Muscle layer of duodenum (tissue), 2 donors: ENCODE measurements at regions not wholly inside any gene's neighbourhood (a gene's known extent, or its start where the extent isn't known, plus 50 kb on each side); places are given as distances from the start of the nearest gene placed in this dataset.
"Not testable (repeated sequence)": the region's sequence is repeated elsewhere in the genome, so short reads cannot be mapped to it uniquely, and the experiment has no call there.

ENCODE experiments used
- H3K27ac ChIP-seq: one replicate; pipeline ENCODE4 v1.7.0; 2013; ENCODE audit warnings: mild to moderate bottlenecking, low read length
- H3K27me3 ChIP-seq: one replicate; pipeline ENCODE4 v1.7.0; 2013; ENCODE audit warnings: low read depth, mild to moderate bottlenecking, control low read depth, low read length
- H3K36me3 ChIP-seq, 2 donors: one replicate each; pipeline ENCODE4 v1.7.0; 2013; ENCODE audit warnings: low read length in 2 of 2, control low read depth in 1 of 2, mild to moderate bottlenecking in 1 of 2; ENCODE audit not compliant: insufficient read depth in 2 of 2, control insufficient read depth in 1 of 2
- H3K4me1 ChIP-seq, 2 donors: one replicate each; pipeline ENCODE4 v1.7.0; 2013; ENCODE audit warnings: low read length in 2 of 2, mild to moderate bottlenecking in 2 of 2, control low read depth in 1 of 2, moderate library complexity in 1 of 2; ENCODE audit not compliant: insufficient read depth in 2 of 2, control insufficient read depth in 1 of 2
- H3K4me3 ChIP-seq, 2 donors: one replicate each; pipeline ENCODE4 v1.7.0; 2013; ENCODE audit warnings: low read length in 2 of 2, low read depth in 1 of 2, mild to moderate bottlenecking in 1 of 2
- H3K9me3 ChIP-seq, 2 donors: one replicate each; pipeline ENCODE4 v1.7.0; 2013; ENCODE audit warnings: low read length in 2 of 2, control low read depth in 1 of 2, mild to moderate bottlenecking in 1 of 2; ENCODE audit not compliant: control insufficient read depth in 1 of 2
- donor health status: healthy.

DNA sequence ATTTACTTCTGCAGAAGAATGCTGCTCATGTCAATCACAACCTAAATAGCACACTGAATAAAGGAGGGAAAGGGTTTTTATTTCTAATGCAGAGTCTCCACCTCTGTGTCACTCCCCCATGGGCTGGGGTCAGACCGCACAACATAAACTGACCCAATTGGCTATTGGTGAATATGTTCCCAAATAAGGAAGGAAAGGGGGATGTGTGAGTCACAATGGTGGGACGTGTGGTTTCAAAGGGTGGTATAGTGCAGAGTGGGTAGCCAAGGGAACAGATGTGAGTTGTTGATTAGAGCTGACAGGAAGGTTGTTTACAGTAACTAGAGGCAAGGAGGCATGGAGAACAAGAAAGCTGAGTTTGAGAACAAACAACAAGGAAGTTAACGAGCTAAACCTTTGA is 491.8 kb downstream of the ZPLD1 start:
- H3K27me3 ChIP-seq = no peaks in the 10 kb centered on the region
- peaks cover 0 to 4% of the 10 kb centered on the region in 2 donors for H3K9me3 ChIP-seq
- no peaks in the 10 kb centered on the region for H3K4me1 ChIP-seq
- no peak overlapping the region for H3K27ac ChIP-seq
- H3K36me3 ChIP-seq = no peaks in the 10 kb centered on the region
- peak overlapping the region in 1 of 2 donors; percentile 22 for H3K4me3 ChIP-seq

DNA sequence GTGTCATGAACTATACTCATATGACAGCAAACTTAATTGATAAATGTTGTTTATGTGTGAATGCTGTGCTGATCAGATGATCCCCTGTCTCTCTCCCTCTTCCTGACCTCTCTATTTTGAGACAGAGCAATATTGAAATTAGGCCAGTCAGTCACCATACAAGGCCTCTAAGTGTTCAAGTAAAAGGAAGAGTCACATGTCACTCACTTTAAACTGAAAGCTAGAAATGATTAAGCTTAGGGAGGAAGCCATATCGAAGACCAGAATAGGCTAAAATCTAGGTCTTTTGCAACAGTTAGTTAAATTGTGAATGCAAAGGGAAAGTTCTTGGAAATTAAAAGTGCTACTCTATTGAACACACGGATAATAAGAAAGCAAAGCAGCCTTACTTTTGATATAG is 498.6 kb downstream of the ZPLD1 start:
- Histone ChIP-seq H3K4me1 (no peaks in the 10 kb centered on the region), H3K36me3 (no peaks in the 10 kb centered on the region), H3K27me3 (no peaks in the 10 kb centered on the region), H3K4me3 (no peak overlapping the region), H3K9me3 (no peaks in the 10 kb centered on the region), H3K27ac (no peak overlapping the region)

DNA sequence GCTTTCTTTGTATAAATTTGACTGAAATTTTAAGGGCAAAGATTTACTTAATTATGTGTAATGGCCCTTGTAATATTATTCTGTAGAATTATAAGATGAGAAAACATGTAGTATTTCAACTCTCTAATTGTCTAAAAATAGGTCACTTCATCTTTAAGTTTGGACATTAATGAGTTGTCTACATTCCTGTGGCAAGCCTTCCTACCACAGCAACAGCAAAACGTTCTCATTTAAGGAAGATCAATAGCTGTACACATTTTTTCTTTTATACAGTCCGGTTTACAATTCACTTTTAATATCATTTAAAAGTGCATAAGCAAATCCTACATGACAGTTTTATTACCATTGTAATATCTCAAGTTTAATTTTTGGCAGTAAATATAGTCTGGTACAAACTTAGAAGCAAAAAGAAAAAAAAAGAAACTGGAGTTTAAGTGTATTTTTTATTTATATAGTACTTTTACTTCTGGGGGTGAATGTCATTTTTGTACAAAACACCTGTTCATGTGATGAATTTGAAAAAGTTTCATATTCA is 501.8 kb downstream of the ZPLD1 start:
- H3K27ac ChIP-seq = no peak overlapping the region
- H3K4me3 ChIP-seq = no peak overlapping the region
- no peaks in the 10 kb centered on the region for H3K4me1 ChIP-seq
- no peaks in the 10 kb centered on the region for H3K27me3 ChIP-seq
- no peaks in the 10 kb centered on the region for H3K36me3 ChIP-seq
- H3K9me3 ChIP-seq = no peaks in the 10 kb centered on the region

DNA sequence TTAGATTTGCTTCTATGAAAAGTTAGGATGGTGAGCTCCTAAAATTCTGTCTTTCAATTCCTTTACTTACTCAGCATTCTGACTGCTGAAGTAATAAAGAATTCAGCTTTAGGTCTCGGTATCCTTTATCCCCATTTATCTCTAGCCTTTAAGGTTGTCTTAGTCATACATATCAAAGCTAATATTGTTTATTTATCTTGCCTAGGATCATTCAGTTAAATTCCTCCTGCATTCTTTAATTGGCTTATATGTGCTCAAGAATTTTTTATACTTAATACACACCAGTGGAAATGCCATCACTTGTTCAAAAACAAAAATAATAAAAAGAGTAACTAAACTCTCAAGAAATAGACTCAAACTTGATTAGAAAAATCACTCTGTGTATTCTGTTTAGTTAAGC is 507.0 kb downstream of the ZPLD1 start:
- no peaks in the 10 kb centered on the region for H3K9me3 ChIP-seq
- H3K27ac ChIP-seq = no peak overlapping the region
- no peaks in the 10 kb centered on the region for H3K36me3 ChIP-seq
- H3K27me3 ChIP-seq = no peaks in the 10 kb centered on the region
- no peaks in the 10 kb centered on the region for H3K4me1 ChIP-seq
- no peak overlapping the region for H3K4me3 ChIP-seq

DNA sequence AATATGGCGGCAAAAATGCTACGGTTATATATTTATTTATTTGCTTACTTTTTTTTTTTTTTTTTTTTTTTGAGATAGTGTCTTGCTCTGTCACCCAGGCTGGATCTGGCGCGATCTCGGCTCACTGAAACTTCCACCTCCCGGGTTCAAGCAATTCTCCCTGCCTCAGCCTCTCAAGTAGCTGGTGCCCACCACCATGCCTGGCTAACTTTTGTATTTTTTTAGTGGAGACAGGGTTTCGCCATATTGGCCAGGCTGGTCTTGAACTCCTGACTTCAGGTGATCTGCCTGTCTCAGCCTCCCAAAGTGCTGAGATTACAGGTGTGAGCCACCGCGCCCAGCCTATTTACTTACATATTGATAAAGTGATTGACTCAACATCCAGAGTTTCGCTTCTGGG is 511.6 kb downstream of the ZPLD1 start:
- H3K4me3 ChIP-seq, H3K4me1 ChIP-seq, H3K27me3 ChIP-seq, H3K36me3 ChIP-seq, H3K9me3 ChIP-seq, H3K27ac ChIP-seq: not testable (repeated sequence)

DNA sequence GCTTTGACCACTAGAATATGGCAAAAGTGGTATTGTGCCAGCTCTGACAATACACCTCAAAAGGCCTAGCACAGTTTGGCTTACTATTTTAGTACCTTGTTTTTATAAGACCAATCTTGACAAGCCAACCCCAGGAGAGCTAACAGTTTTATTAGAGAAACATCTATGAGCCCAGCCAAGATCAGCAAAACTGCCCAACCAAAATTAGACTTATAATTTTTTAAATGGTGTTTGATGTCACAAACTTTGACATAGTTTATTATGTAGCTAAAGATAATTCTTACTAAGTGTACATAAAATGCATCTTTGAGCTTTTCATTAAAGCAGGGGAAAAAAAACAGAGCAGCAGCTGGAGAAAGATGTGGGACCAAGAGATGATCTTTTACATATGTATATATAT is 537.5 kb downstream of the ZPLD1 start:
- Histone ChIP-seq H3K4me1 (no peaks in the 10 kb centered on the region), H3K36me3 (no peaks in the 10 kb centered on the region), H3K27ac (no peak overlapping the region), H3K9me3 (no peaks in the 10 kb centered on the region), H3K27me3 (no peaks in the 10 kb centered on the region), H3K4me3 (no peak overlapping the region)

DNA sequence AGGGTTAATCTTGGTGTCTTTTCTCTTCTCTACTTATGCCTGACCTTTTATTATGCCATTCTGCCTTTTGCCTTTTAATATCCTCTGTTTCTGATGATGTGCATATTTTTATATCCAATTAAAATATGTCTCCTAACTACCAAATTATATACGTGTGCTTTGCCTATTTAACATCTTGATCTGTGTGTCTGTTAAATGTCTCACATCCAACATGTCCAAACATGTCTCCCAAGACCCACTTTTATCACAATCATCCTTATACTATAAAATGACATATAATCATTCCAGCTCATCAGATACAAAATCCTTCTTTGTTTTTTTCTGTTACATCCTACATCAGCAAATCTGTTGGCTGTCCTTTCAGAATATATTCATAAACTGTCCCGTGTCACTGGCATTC is 539.5 kb downstream of the ZPLD1 start:
- Histone ChIP-seq H3K4me1 (peaks cover 0 to 2% of the 10 kb centered on the region in 2 donors), H3K27ac (no peak overlapping the region), H3K9me3 (no peaks in the 10 kb centered on the region), H3K27me3 (no peaks in the 10 kb centered on the region), H3K36me3 (no peaks in the 10 kb centered on the region), H3K4me3 (no peak overlapping the region)

DNA sequence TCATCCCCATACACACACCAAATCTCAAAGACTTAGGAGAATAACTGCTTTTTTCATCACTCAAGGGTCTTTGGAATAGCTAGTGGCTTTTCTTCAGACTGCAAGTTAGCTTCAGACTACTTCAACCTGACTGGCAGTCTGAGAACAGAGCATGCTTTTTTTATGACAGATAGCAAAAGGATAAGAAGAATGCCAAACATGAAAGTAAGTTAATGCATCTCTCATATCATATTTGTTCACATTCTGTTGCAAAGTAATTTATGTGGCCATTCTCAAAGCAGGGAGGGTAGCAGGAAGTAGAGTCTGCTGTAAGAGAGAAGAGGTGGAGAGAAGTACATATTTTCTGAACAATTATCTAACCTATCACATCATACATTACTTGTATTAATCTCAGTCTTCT is 544.4 kb downstream of the ZPLD1 start:
- Histone ChIP-seq H3K9me3 (no peaks in the 10 kb centered on the region), H3K27ac (no peak overlapping the region), H3K36me3 (no peaks in the 10 kb centered on the region), H3K4me3 (no peak overlapping the region), H3K27me3 (no peaks in the 10 kb centered on the region), H3K4me1 (peaks cover 0 to 8% of the 10 kb centered on the region in 2 donors)

DNA sequence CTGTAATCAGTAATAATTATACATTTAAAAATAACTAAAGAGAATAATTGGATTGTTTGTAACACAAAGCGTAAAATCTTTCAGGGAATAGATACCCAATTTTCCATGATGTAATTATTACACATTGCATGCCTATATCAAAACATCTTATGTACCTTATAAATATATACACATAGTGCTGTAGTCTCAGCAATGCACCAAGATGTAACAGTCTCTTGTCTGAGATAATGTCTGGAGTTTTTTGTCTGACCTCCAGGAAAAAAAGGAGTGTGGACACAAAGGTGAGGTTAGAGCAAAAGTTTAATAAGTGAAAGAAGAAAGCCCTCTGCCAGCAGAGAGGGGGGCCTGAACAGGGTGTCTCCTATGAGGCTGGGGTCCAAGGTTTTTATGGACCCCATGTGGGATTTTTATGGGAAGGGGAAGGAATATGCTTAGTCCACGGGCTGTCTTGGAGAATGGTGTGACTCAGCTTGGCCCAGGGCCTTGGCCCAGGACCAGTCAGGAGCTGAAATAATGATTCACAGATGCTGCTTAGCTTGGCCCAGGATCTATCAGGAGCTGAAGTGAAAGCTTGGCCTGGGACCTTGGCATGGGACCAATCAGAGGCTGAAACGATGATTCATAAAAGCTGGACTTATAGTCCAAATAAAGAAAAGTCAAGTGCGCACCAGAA is 545.0 kb downstream of the ZPLD1 start:
- Histone ChIP-seq H3K9me3 (no peaks in the 10 kb centered on the region), H3K27me3 (no peaks in the 10 kb centered on the region), H3K4me3 (no peak overlapping the region), H3K27ac (no peak overlapping the region), H3K4me1 (peaks cover 0 to 8% of the 10 kb centered on the region in 2 donors), H3K36me3 (no peaks in the 10 kb centered on the region)

DNA sequence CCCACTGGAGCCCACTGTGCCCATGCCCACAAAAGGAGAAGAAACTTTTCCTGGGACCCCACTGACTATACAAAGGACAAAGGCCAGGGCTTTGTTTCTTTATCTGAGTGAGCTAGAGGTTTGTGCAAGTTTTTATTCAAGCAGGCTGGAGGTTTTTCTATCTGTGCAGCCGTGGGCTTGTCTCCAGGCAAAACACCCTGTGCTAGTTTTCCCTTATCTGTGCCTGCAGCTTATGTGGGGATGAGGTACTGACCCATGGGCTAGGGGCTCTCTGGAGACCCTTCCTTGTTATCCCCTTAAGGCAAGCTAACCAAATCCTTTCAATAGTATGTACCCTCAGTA is 545.5 kb downstream of the ZPLD1 start:
- peaks cover 0 to 8% of the 10 kb centered on the region in 2 donors for H3K4me1 ChIP-seq
- no peak overlapping the region for H3K27ac ChIP-seq
- H3K4me3 ChIP-seq = no peak overlapping the region
- H3K36me3 ChIP-seq = no peaks in the 10 kb centered on the region
- H3K9me3 ChIP-seq = no peaks in the 10 kb centered on the region
- H3K27me3 ChIP-seq = no peaks in the 10 kb centered on the region

DNA sequence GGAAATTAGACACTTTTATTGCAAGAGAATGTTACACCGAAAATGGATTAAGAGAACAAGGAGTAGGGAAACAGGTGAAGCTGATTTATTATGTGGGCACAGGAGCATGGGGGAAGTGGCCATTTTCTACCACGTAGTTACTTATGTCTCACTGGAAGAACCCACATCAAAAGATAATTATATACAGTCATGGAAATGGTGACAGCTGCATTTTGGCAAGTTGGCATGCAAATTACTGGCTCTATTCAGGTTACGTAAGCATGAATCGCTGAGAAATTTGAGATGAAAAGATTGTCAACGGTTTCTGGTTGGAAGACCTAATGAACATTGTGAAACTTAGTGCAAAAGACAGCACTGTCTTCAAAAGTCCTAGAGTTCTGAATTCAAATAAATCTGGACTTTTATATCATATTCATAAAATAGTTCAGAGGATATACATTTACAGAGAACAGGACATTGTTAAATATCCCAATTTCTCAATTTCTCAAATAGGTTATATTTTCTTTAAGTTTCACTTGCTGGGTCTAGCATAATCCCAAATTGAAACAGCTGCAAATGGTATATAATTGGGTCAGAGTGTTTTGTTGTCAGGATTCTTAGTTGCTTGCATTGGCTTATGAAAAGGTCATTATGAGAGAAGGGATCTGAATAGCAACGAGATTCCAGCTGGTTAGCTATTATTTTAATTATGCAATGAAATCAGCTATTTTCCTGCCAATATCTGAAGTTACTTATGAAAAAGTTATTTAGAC is 567.8 kb downstream of the ZPLD1 start:
- Histone ChIP-seq H3K9me3 (no peaks in the 10 kb centered on the region), H3K36me3 (no peaks in the 10 kb centered on the region), H3K4me1 (no peaks in the 10 kb centered on the region), H3K27me3 (no peaks in the 10 kb centered on the region), H3K27ac (no peak overlapping the region), H3K4me3 (no peak overlapping the region)
